OCI-LY3 (cell line): ENCODE measurements at regions not wholly inside any gene's neighbourhood (a gene's known extent, or its start where the extent isn't known, plus 50 kb on each side); places are given as distances from the start of the nearest gene placed in this dataset.

Experiments
- H2AFZ ChIP-seq: fragments of 200-600, 300-600 bp; shearing (Covaris generic); 2 replicates; pipeline ENCODE4 v1.6.0; 2014; ENCODE audit warnings: antibody characterized with exemption, low read depth, low read length
- H3K27ac ChIP-seq: fragments of 200-600, 300-600 bp; sonication (generic); 2 replicates; pipeline ENCODE4 v1.5.1; 2014; ENCODE audit warnings: mild to moderate bottlenecking, low read length, moderate library complexity, mixed read lengths
- H3K27me3 ChIP-seq: fragments of 200-600, 300-600 bp; sonication (generic); 2 replicates; pipeline ENCODE4 v1.6.1; 2014; ENCODE audit warnings: low read depth, low read length, mixed read lengths
- H3K36me3 ChIP-seq: fragments of 200-600, 300-600 bp; sonication (generic); replicated peaks from 2 replicates; pipeline ENCODE3; 2014; ENCODE audit warnings: low read depth, low read length, mixed read lengths
- H3K4me1 ChIP-seq: fragments of 300-600, 200-600 bp; sonication (generic); 2 replicates; pipeline ENCODE4 v1.6.1; 2014; ENCODE audit warnings: low read length, mixed read lengths
- H3K4me2 ChIP-seq: fragments of 200-600, 300-600 bp; sonication (generic); 2 replicates; pipeline ENCODE4 v1.6.1; 2014; ENCODE audit warnings: low read length, mixed read lengths
- H3K4me3 ChIP-seq: fragments of 300-600, 200-600 bp; sonication (generic); 2 replicates; pipeline ENCODE4 v1.5.1; 2014; ENCODE audit warnings: antibody characterized with exemption, mild to moderate bottlenecking, low read length, moderate library complexity
- H3K79me2 ChIP-seq: fragments of 300-600, 200-600 bp; shearing (Covaris generic); 2 replicates; pipeline ENCODE4 v1.6.1; 2014; ENCODE audit warnings: mild to moderate bottlenecking, low read length, mixed read lengths
- H3K9ac ChIP-seq: fragments of 300-600, 200-600 bp; shearing (Covaris generic); 2 replicates; pipeline ENCODE4 v1.6.0; 2014; ENCODE audit warnings: mild to moderate bottlenecking, low read length, moderate library complexity
- H3K9me3 ChIP-seq: fragments of 200-600, 300-600 bp; shearing (Covaris generic); 2 replicates; pipeline ENCODE4 v1.6.1; 2014; ENCODE audit warnings: low read length, mixed read lengths; ENCODE audit not compliant: insufficient read depth
- H4K20me1 ChIP-seq: fragments of 200-600, 300-600 bp; sonication (generic); 2 replicates; pipeline ENCODE4 v1.6.1; 2016; ENCODE audit warnings: low read length, mixed read lengths; ENCODE audit not compliant: insufficient read depth
- EZH2phosphoT487 ChIP-seq: fragments of 200-600 bp; shearing (Covaris generic); IDR thresholded peaks from 2 replicates; pipeline ENCODE4 v1.6.1; 2018; ENCODE audit warnings: antibody characterized with exemption, mixed run types, low read depth
- TF ChIP-seq, protein P1 (sequence below): fragments of 200-600, 300-600 bp; sonication (generic); IDR thresholded peaks from 2 replicates; pipeline ENCODE4 v1.5.1; 2014; ENCODE audit warnings: antibody characterized with exemption, low read length, low read depth

- Histone ChIP-seq H4K20me1 (no peaks in the 10 kb centered on the region), H3K36me3 (no peaks in the 10 kb centered on the region), H3K4me2 (no peak overlapping the region), H3K9me3 (no peaks in the 10 kb centered on the region), H3K27ac (no peak overlapping the region), H3K4me3 (no peak overlapping the region), H3K27me3 (no peaks in the 10 kb centered on the region), H3K79me2 (no peaks in the 10 kb centered on the region), H3K4me1 (no peaks in the 10 kb centered on the region), H3K9ac (no peak overlapping the region), H2AFZ (no peak overlapping the region)
- TF ChIP-seq, protein P1, sequence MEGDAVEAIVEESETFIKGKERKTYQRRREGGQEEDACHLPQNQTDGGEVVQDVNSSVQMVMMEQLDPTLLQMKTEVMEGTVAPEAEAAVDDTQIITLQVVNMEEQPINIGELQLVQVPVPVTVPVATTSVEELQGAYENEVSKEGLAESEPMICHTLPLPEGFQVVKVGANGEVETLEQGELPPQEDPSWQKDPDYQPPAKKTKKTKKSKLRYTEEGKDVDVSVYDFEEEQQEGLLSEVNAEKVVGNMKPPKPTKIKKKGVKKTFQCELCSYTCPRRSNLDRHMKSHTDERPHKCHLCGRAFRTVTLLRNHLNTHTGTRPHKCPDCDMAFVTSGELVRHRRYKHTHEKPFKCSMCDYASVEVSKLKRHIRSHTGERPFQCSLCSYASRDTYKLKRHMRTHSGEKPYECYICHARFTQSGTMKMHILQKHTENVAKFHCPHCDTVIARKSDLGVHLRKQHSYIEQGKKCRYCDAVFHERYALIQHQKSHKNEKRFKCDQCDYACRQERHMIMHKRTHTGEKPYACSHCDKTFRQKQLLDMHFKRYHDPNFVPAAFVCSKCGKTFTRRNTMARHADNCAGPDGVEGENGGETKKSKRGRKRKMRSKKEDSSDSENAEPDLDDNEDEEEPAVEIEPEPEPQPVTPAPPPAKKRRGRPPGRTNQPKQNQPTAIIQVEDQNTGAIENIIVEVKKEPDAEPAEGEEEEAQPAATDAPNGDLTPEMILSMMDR, result no peak
- no peak for TF ChIP-seq EZH2phosphoT487
Observed at GRCh38 chr10:90458054-90458453, 399.8 kb downstream of the HTR7 start.

GRCh38 chr10:90458571-90458970 lies 399.3 kb downstream of the HTR7 start:
- Histone ChIP-seq H3K9ac (no peak overlapping the region), H3K79me2 (no peaks in the 10 kb centered on the region), H2AFZ (no peak overlapping the region), H3K4me1 (no peaks in the 10 kb centered on the region), H3K27ac (no peak overlapping the region), H3K4me3 (no peak overlapping the region), H4K20me1 (no peaks in the 10 kb centered on the region), H3K9me3 (no peaks in the 10 kb centered on the region), H3K4me2 (no peak overlapping the region), H3K36me3 (no peaks in the 10 kb centered on the region), H3K27me3 (no peaks in the 10 kb centered on the region)
- no peak for TF ChIP-seq EZH2phosphoT487
- TF ChIP-seq, protein P1, result no peak

- Histone ChIP-seq H3K9ac (no peak overlapping the region), H3K27me3 (no peaks in the 10 kb centered on the region), H3K27ac (no peak overlapping the region), H3K9me3 (no peaks in the 10 kb centered on the region), H3K4me1 (no peaks in the 10 kb centered on the region), H3K36me3 (no peaks in the 10 kb centered on the region), H3K4me2 (no peak overlapping the region), H3K4me3 (no peak overlapping the region), H3K79me2 (no peaks in the 10 kb centered on the region), H2AFZ (no peak overlapping the region), H4K20me1 (no peaks in the 10 kb centered on the region)
- TF ChIP-seq, protein P1, result no peak
- TF ChIP-seq EZH2phosphoT487, result no peak
Observed at GRCh38 chr10:90461437-90462155, 396.2 kb downstream of the HTR7 start.

- Histone ChIP-seq H3K9me3 (no peaks in the 10 kb centered on the region), H3K9ac (no peak overlapping the region), H3K27ac (no peak overlapping the region), H3K27me3 (no peaks in the 10 kb centered on the region), H3K4me3 (no peak overlapping the region), H3K36me3 (no peaks in the 10 kb centered on the region), H3K4me2 (no peak overlapping the region), H4K20me1 (no peaks in the 10 kb centered on the region), H3K4me1 (no peaks in the 10 kb centered on the region), H2AFZ (no peak overlapping the region), H3K79me2 (no peaks in the 10 kb centered on the region)
- no peak for TF ChIP-seq EZH2phosphoT487
- TF ChIP-seq, protein P1, result no peak
Observed at GRCh38 chr10:90462749-90463470, 394.9 kb downstream of the HTR7 start.
